ENCODE measurements at regions not wholly inside any gene's neighbourhood (a gene's known extent, or its start where the extent isn't known, plus 50 kb on each side); places are given as distances from the start of the nearest gene placed in this dataset.

DNA sequence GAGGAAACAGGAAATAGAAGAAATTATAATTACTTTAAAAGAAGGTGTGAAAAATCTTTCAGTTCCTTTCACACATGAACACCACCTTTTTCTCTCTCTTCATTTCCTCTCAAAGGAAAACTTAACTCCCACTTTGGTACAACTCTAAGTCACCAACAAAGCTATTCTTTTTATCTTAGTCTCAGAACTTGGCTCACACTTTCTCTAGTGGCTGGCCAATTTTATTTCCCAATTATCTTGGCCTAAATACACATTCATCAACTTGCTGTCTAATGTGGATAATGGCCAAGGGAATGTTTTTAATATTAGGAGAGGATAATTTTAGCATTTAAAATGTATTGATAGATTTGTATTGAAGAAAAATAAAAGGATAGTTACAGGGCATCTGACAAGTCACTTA, 64.5 kb upstream of the NAV3 start:
- TF ChIP-seq, protein P1, sequence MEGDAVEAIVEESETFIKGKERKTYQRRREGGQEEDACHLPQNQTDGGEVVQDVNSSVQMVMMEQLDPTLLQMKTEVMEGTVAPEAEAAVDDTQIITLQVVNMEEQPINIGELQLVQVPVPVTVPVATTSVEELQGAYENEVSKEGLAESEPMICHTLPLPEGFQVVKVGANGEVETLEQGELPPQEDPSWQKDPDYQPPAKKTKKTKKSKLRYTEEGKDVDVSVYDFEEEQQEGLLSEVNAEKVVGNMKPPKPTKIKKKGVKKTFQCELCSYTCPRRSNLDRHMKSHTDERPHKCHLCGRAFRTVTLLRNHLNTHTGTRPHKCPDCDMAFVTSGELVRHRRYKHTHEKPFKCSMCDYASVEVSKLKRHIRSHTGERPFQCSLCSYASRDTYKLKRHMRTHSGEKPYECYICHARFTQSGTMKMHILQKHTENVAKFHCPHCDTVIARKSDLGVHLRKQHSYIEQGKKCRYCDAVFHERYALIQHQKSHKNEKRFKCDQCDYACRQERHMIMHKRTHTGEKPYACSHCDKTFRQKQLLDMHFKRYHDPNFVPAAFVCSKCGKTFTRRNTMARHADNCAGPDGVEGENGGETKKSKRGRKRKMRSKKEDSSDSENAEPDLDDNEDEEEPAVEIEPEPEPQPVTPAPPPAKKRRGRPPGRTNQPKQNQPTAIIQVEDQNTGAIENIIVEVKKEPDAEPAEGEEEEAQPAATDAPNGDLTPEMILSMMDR (IDR thresholded peaks at IDR 0.05): no peak
- TF ChIP-seq POLR2A (IDR thresholded peaks at IDR 0.05): no peak
- no peak for TF ChIP-seq POLR2AphosphoS5 (IDR thresholded peaks at IDR 0.05)
